NCI-H748 (cell line): ENCODE measurements at regions not wholly inside any gene's neighbourhood (a gene's known extent, or its start where the extent isn't known, plus 50 kb on each side); places are given as distances from the start of the nearest gene placed in this dataset.

ENCODE experiments used
- DNase-seq: peaks from one replicate; lab custom pipeline; 2025; ENCODE audit not compliant: unreplicated experiment; lab: John Stamatoyannopoulos, UW

DNA sequence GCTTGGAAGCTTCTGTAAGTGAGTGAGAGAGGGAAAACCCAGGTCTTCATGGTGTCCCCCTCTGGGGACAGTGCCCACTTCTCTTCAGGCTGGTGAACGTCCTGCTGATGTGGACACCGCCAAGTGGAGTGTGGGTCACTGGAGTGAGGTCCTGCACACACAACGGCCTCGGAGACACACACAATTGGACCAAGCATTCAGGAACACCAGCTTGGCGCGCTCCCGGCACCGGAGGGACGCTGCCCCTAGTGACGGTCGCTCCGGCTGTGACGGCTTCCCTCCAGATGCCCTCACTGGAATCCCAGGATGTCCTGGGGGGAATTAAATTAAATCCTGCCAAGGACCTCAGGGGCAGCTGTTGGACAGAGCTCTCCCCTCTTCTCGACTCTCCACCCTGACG, 123.1 kb downstream of the ZNF664 start:
- no peak for DNase-seq

DNA sequence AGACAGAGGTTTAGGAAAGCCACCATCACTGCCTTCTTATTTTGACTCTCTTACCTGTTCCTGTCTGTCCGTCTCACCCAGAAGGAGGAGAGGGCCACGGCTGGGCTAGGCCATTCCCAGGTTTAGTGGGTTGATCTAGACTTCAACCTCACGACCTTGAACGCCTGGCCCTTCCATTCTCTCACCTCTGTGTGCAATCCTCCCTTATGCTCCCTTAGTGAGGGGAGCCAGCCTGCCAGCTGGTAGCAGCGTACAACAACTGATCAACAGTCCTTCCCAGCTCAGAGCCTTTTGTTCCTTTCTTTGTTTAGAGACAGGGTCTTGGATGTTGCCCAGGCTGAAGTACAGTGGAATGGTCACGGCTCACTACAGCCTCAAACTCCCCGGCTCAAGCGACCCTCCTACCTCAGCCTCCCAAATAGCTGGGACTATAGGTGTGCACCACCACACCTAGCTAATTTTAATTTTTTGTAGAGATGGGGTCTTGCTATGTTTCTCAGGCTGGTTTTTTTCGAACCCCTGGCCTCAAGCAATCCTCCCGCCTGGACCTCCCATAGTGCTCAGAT, 123.9 kb downstream of the ZNF664 start:
- no peak for DNase-seq

DNA sequence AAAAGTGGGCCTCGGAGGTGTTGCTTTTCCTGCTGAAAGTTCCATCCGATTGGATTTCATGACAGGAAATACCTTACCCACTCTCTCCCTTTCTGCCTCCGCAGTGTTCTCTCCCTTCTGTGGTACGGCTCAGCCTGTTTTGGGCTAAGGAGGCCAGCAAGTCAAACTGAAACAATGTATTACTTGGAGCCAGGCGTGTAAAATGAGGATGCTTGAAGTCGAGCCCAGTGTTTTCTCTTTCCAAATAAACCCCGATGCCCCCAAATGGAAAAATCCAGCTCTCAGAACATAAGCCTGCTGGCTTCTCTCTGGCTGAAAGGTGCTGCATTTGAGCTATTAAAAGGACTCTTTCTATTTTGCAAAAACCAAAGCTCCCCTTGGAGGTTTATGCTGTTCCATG, 124.7 kb downstream of the ZNF664 start:
- no peak for DNase-seq

DNA sequence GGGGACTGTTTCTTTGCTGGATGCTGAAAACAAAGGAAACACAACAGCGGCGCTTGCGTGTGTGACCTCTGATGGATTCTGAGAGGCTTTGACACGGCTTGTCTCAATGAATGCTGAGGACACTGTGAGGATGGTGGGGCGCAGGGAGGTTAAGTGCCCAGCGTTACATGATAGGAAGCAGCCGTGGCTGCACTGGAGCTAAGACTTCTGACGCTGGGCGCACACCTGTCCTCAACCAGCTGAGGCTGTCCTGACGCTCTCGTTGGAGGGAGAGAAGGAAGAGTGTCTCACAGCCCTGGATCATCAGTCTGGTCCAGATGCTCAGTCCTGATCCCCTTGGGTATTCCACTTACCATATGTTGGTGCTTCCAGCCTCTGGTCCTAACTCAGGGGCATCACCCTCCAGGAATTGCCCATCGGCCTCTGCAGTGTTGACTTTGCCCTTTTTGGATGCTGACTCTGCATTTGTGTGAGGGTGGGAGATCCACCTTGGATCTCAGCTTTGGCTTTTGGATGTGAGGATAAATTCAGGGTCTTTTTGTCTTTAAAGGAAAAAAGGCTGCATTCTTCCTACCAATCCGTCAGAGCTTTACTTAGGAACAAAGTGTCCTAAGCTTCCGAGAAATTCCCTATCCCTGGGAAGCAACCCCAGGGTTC, 125.2 kb downstream of the ZNF664 start:
- no peak for DNase-seq

DNA sequence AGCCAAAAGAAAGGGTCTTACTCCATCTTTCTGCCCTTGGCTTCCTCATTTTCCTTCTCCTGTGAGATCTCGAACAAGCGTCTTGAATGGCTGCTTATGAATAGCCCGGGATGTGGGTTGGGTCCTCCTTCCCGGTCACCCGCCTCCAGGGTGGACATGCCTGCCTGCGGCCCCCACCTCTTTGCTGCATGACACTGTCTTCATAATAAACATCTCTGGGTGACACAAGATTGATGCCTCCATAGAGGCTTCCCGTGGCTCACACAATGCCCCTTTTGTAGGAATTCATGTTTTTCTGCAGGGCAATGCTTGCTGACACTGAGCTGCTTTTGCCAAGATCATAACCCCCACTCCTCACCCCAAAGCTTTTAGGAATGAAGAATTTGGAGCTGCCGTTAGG, 125.9 kb downstream of the ZNF664 start:
- DNase-seq, result no peak

DNA sequence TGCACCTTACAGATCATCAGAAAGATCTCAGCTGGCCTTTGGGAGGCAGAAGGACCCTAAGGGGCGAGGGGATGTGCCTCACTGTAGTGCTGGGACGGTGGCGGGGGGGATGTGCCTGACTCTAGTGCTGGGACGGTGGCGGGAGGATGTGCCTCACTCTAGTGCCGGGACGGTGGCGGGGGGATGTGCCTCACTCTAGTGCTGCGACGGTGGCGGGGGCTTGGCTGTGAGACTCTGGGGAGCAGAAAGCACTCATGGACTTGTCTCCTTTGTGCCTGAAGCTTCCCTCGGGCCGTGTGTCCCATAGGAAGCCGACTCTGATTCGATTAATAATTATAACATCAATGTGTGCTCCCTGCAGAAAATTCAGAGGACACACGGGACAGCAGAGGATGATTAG, 126.6 kb downstream of the ZNF664 start:
- no peak for DNase-seq

DNA sequence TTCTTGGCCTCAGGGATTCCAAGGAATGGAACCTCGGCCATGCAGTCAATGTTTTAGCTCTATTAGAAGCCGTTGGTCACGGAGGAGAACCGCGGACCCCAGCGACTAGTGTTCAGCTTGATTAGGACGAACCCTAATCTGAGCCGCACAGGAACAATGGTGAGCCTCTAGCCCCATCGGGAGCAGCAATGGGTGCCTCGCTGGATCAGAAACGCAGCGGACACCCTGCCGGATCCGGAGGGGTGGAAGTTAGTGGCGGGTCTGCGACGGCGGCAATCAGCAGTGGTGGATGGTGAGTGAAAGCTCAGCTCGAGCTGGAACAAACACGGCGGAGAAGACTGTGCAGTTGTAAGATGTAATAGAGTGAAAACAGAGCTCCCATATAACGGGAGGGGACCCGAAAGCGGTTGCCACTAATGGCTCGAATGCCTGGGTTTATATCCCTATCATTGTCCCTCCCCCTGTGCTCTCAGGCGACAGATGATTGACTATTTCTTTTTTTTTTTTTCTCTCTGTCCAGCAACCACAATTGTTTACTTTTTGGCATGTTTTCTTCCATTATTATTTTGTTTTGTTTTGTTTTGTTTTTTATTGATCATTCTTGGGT, 127.7 kb downstream of the ZNF664 start:
- DNase-seq, result peak; percentile 42

DNA sequence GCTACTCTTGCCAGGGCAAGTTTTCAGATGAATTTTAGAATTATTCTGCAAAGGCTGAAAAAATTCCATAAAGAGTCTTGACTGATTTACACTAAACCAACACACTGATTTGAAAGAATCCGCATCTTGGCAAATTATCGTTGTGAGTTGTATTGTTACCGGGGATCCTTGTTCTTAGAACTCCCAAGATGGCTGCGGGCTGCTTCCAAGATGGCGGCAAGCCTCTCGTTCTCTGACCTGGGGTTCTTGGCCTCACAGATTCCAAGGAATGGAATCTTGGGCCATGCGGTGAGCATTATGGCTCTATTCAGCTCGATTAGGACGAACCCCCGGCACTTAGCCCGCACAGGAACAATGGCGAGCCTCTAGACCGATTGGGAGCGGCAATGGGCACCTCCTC, 132.5 kb downstream of the ZNF664 start:
- no peak for DNase-seq

DNA sequence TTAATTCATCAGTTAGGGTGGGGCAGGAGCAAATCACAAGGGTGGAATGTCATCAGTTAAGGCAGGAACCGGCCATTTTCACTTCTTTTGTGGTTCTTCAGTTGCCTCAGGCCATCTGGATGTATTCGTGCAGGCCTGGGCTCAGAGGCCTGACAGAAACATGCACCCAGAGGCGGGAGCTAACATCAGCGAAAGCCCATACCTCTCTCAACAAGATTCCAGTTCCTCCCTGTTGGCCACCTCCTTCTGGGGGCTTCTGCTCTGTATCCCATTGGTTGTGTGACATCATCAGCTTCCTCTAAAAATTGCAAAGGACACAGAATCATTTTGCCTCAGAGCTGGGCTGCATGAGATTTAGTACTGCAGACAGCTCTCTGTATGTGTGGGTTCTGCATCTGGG, 134.3 kb downstream of the ZNF664 start:
- DNase-seq, result no peak

DNA sequence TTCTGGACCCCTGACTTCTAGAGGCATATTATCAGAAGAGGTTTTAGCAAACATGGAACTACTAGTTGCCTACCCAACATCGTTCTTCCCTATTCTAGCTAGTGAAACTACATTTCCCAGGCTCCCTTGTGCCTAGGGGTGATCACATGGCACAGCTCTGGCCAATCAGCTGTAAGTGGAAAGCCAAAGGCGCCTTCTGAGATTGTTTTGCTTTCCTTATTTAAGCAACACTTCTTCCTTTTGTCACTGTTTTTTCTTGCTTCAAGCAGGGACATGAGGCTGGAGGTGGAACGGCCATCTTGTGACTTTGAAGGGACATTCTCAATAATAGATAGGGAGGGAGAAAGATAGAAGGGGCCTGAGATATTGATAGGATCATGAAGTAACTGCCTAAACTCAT, 136.7 kb downstream of the ZNF664 start:
- DNase-seq, result no peak

DNA sequence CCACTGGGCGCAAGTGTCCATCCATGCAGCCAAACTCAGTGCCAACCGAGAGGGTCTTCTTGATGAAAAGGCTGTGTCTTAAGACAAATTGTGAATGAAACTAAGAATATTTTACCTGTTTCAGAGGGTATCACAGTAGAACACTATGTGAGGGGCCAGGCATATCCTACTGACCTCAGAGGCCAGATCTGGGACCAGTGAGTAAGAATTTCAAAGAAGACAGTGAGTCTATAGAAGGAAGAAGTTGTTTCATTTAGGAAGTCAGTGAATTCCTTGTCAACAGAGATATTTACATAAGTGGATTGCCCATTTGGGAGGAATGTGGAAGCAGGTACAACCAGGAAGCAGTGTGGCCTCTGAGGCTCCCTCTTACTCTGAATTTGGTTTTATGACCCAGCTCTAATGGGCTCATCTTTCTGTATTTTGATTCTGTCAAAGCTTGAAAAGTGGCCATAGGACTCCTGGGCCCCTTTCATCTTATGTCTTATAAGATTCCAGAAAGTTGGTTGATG, 137.4 kb downstream of the ZNF664 start:
- no peak for DNase-seq

DNA sequence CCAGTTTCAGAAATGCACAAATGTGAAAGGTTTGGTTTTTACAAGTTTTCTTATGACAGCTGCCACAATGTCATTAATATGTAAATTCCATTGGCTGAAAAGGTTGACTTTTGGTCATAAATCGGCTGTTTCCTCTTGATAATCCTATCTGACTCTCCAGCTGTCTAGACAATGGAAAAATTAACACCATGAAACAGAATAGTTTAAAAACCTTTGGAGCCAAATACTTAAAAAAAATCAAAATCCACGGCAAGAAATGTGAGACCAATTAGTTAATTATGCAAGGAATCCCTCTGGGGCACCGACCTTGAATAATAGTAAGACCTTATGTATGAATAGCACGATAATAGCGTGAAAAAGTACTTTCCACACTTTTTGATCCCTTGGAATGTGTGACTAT, 138.0 kb downstream of the ZNF664 start:
- DNase-seq, result no peak

DNA sequence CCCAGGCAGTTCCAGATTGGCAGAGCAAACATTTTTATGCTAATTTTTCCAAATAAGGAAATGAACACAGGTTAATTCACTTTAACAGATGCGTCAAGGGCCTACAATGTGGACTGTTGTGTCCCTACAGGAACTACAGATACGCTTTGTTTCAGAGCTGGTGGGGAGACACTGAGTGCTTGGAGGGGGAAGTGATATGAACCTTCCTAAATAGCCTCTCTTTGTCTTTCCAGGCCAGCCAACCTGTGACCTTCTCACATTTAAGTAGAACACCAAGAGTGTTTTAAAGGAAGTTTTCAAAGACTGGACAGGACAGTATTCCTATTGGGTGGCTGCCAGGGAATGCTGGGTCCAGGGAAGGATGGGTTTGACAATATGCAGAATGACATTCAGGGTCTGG, 141.3 kb downstream of the ZNF664 start:
- DNase-seq, result no peak

DNA sequence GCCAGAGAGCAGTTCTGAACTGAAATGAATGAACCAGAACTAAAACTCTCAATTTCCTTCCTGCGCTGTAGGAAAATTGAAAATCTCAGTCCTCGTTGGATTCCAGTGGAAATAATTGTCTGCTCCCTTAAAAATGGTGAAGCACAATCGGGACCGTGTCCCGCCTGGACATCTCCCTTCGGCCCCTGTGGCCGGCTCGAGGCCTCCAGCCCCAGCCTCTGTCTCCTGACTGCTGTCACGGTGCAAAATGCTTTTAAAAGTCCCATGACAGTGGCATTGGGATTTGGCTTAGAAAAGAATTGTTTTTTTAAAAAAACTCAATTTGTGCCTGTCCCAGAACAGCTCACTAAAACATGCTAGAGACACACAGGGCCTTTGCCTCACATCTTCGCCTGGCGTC, 142.5 kb downstream of the ZNF664 start:
- no peak for DNase-seq

DNA sequence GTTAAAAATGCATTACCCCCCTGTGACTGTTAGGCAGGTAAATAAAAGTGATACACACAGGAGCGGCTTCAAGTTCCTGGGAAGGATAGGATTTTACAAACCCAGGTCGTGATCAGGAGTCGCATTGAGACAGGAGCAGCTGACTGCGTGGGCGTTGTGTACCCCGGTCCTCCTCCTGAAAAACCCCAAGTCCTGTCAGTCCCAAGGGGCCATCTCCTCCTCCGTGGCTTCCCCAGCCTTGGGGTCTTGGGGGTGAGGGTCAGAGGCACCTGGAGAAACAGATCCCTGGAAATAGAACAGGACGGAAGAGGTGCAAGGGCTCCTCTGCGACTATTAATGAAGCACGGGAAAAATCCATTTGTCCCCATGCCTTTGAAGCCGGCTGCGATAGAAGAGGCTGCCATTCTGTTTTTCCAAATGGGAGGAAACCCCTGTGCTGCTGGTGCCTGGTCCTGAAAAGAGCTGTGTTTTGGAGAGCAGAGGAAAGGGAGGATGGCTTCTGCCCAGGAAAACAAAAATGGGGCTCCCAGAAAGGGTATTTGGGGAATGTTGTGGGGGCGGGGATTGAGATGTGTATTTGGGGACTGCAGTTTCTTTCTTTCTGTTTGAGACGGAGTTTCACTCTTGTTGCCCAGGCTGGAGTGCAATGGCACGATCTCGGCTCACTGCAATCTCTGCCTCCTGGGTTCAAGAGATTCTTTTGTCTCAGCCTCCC, 143.1 kb downstream of the ZNF664 start:
- DNase-seq, result no peak

DNA sequence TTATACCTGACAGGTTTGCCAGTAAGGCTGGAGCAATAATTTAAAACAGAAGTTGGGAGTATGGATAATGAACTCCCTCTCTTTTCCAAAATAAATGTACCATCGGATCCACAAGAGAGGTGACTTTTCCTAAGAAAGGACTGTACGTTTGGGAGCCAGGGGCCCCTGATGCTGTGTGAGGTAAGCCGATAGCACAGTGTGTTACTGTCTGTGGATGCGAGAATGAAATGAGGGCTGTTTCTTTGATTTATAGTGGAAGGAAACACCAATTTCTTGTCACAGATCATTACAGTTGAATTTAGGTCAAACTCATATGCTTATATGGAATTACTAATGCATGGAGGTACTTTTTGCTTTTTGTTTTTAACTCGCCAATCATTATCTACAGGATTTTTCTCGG, 147.7 kb downstream of the ZNF664 start:
- DNase-seq, result no peak

DNA sequence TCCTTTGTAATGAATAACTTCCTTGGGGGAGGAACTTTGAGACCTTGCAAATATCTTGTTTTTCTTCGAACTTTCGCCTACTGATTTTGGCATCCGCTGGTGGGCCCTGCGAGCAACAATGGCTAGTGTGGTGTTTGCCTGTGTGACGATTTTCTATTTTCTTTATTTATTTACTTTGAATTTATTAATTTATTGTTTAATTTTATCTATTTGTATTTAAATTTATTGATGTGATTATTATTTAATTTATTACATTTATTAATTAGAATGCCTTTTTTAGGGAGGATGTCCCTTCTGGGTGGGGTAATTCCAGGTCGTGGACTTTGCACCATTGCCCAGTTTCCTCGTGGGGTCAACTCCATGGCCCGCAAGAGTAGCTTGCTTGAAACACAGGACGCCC, 149.7 kb downstream of the ZNF664 start:
- DNase-seq, result no peak

DNA sequence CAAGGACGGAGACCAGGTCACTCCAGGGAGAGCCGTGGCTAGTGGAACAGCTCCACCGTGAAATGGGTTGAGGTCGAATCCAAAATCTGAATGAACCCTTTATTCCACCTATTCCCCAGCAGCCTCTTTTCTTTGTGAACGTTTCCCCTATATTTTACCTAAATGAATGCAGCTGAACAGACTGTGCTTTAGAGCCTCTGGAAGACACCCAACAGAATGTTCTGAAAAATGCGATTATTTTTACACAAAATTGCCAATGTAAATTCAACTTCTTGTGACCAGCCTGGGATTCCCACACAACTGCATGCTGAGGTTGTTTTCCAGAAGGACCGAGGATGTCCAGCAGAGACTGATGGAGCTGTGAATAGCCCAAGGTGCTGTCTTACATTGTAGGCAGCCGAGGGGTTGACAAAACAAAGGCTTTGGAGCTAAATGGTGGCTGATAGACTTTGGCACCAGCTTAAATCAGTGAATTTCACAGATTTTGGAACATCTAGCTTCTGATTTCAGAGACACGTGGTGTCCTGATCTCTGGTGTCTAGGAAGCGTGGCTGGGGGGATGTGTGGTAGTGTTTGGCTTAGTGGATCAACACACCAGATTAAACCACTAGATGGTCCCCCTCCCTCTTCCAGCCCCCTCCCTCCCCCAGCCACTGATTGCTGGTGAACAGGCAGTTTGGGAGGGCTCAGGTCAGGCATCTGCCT, 150.4 kb downstream of the ZNF664 start:
- DNase-seq, result no peak

DNA sequence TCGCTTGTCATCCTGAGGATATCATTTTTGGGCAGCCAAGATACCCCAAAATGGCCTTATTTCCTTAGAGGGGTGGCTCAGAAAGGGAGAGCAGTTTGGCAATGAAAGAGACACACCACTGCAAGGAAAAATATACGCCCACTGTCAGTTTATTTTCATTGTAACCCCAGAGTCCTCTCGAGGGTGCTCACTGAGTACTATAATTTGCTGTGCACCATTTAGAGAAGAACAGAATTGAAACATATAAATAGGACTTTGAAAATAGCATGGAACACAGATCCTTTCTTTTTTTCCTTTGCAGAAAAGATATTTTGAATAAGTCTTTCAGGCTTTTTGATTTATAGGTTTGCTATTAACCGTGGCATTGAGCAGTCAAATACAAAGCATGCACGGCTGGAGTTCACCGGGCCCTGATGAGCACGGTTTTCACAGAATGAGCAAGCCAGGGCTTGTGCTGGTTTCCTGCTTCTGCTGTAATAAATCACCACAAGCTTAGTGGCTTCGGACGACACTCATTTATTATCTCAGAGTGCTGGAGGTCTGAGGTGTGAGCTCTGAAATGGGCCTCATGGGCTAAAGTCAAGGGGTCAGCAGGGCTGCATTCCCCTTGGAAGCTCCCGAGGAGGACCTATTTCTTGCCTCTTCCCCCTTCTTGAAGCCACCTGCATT, 152.3 kb downstream of the ZNF664 start:
- peak; percentile 87 for DNase-seq

DNA sequence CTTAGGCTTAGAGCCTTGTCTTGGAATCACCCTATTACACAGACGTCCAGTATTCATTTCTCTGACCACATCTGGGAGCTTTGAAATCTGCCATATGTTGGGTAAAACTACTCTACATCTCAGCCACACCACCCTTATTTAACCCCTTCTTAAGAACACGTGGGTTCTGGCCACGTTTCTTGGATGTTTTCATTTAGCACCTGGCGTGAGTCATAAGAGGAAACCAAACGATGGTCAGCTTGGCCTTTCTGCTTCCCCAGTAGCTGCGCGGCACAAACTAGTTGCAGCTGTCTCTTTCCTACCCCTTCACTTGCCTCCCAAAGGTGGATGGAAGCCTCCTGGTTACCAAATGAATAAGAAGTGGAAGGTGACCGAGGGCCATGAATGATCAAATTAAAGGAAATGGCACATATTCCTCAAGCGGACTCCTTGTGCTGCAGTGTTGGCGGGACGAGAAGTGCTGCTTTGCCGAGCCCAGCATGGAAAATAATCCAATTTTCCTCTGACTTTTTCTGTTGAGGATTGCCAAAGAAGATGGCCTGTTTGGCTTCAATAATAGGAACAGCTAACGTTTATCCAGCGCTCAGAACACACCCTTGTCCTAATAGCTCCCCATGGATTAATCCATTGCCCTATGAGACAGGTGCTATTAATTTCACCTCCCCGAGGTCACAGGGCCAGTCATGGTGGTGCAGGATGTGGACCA, 154.1 kb downstream of the ZNF664 start:
- no peak for DNase-seq
